H9 (cell line): ENCODE measurements at regions not wholly inside any gene's neighbourhood (a gene's known extent, or its start where the extent isn't known, plus 50 kb on each side); places are given as distances from the start of the nearest gene placed in this dataset.

Experiments
- DNase-seq: peaks from one replicate; pipeline ENCODE4 v3.0.0-alpha.2; 2017
- H2AFZ ChIP-seq: one replicate; pipeline ENCODE4 v1.6.1; 2013; ENCODE audit warnings: mild to moderate bottlenecking, low read length, control low read depth, moderate library complexity
- H2AK5ac ChIP-seq: 2 replicates; pipeline ENCODE4 v1.6.1; 2013; ENCODE audit warnings: low read length, control low read depth, mixed read lengths; ENCODE audit not compliant: insufficient read length
- H2BK120ac ChIP-seq: one replicate; pipeline ENCODE4 v1.6.1; 2013; ENCODE audit warnings: low read depth, mild to moderate bottlenecking, low read length, control low read depth, inconsistent platforms; ENCODE audit not compliant: poor library complexity, severe bottlenecking
- H2BK12ac ChIP-seq: 2 replicates; pipeline ENCODE4 v1.6.1; 2013; ENCODE audit warnings: low read length, control low read depth, mixed read lengths, low read depth; ENCODE audit not compliant: insufficient read length
- H2BK15ac ChIP-seq: 2 replicates; pipeline ENCODE4 v1.6.1; 2013; ENCODE audit warnings: low read depth, low read length, control low read depth
- H2BK20ac ChIP-seq: one replicate; pipeline ENCODE4 v1.6.1; 2013; ENCODE audit warnings: low read depth, mild to moderate bottlenecking, low read length, control low read depth, inconsistent platforms; ENCODE audit not compliant: poor library complexity, severe bottlenecking
- H2BK5ac ChIP-seq: 2 replicates; pipeline ENCODE4 v1.6.1; 2013; ENCODE audit warnings: low read length, control low read depth, mixed read lengths; ENCODE audit not compliant: insufficient read length
- H3K14ac ChIP-seq: 2 replicates; pipeline ENCODE4 v1.6.1; 2013; ENCODE audit warnings: low read length, control low read depth; ENCODE audit not compliant: insufficient read depth
- H3K18ac ChIP-seq: 2 replicates; pipeline ENCODE4 v1.6.1; 2013; ENCODE audit warnings: low read depth, mild to moderate bottlenecking, mixed read lengths, low read length, control low read depth; ENCODE audit not compliant: insufficient read length
- H3K23ac ChIP-seq: 2 replicates; pipeline ENCODE4 v1.6.1; 2013; ENCODE audit warnings: low read length, control low read depth, mixed read lengths, low read depth; ENCODE audit not compliant: insufficient read length
- H3K23me2 ChIP-seq: 2 replicates; pipeline ENCODE4 v1.6.1; 2013; ENCODE audit warnings: low read depth, mild to moderate bottlenecking, mixed read lengths, low read length, control low read depth; ENCODE audit not compliant: insufficient read length, poor library complexity, severe bottlenecking
- H3K27ac ChIP-seq: 2 replicates; pipeline ENCODE4 v1.5.1; 2013; ENCODE audit warnings: low read length, control low read depth, mixed read lengths, low read depth; ENCODE audit not compliant: insufficient read length
- H3K27me3 ChIP-seq: 2 replicates; pipeline ENCODE4 v1.6.1; 2013; ENCODE audit warnings: low read length, control low read depth, inconsistent platforms; ENCODE audit not compliant: insufficient read depth
- H3K4ac ChIP-seq: 2 replicates; pipeline ENCODE4 v1.6.1; 2013; ENCODE audit warnings: low read depth, mild to moderate bottlenecking, control low read depth, inconsistent platforms, low read length, moderate library complexity
- H3K4me1 ChIP-seq: 2 replicates; pipeline ENCODE4 v1.6.1; 2013; ENCODE audit warnings: low read length, control low read depth, inconsistent platforms; ENCODE audit not compliant: insufficient read depth
- H3K4me2 ChIP-seq: 2 replicates; pipeline ENCODE4 v1.6.1; 2013; ENCODE audit warnings: low read length, control low read depth, mixed read lengths; ENCODE audit not compliant: insufficient read length, insufficient read depth
- H3K56ac ChIP-seq: 2 replicates; pipeline ENCODE4 v1.6.1; 2013; ENCODE audit warnings: low read depth, mild to moderate bottlenecking, mixed read lengths, low read length, control low read depth; ENCODE audit not compliant: insufficient read length
- H3K79me1 ChIP-seq: 2 replicates; pipeline ENCODE4 v1.6.1; 2013; ENCODE audit warnings: low read depth, mild to moderate bottlenecking, moderate library complexity, low read length, control low read depth, inconsistent platforms; ENCODE audit not compliant: insufficient read depth, poor library complexity, severe bottlenecking
- H3K79me2 ChIP-seq: 2 replicates; pipeline ENCODE4 v1.6.1; 2013; ENCODE audit warnings: low read length, control low read depth, inconsistent platforms; ENCODE audit not compliant: insufficient read depth
- H3K9ac ChIP-seq: 2 replicates; pipeline ENCODE4 v1.6.1; 2013; ENCODE audit warnings: low read length, control low read depth, mixed read lengths; ENCODE audit not compliant: insufficient read length; ENCODE audit errors: extremely low read depth
- H3K9me3 ChIP-seq: one replicate; pipeline ENCODE4 v1.6.1; 2013; ENCODE audit warnings: low read depth, low read length, inconsistent platforms; ENCODE audit not compliant: control insufficient read depth
- H3T11ph ChIP-seq: one replicate; pipeline ENCODE4 v1.6.1; 2013; ENCODE audit warnings: mild to moderate bottlenecking, low read length, control low read depth, inconsistent platforms
- H4K20me1 ChIP-seq: one replicate; pipeline ENCODE4 v1.6.1; 2013; ENCODE audit not compliant: control insufficient read depth, insufficient read length, insufficient read depth
- H4K5ac ChIP-seq: 2 replicates; pipeline ENCODE4 v1.6.1; 2013; ENCODE audit warnings: low read depth, mild to moderate bottlenecking, mixed read lengths, low read length, control low read depth; ENCODE audit not compliant: insufficient read length
- H4K8ac ChIP-seq: replicated peaks from 2 replicates; pipeline ENCODE4 v1.6.1; 2013; ENCODE audit warnings: low read length, control low read depth, mixed read lengths, low read depth; ENCODE audit not compliant: insufficient read length
- H4K91ac ChIP-seq: 2 replicates; pipeline ENCODE4 v1.6.1; 2013; ENCODE audit warnings: low read depth, mild to moderate bottlenecking, moderate library complexity, mixed read lengths, low read length, control low read depth; ENCODE audit not compliant: insufficient read length
- H3K27ac Mint-ChIP-seq, 3 experiments: 2 replicates in 2 of 3; 3 replicates in 1 of 3; pipeline ENCODE4 v1.8.0; 2020 to 2021; ENCODE audit warnings: mixed read lengths in 3 of 3, mild to moderate bottlenecking in 1 of 3, moderate library complexity in 1 of 3
- H3K27me3 Mint-ChIP-seq: 2 replicates; pipeline ENCODE4 v1.8.0; 2021; ENCODE audit warnings: low read depth, mild to moderate bottlenecking, moderate library complexity, mixed read lengths
- H3K36me3 Mint-ChIP-seq, 3 experiments: 2 replicates in 2 of 3; 3 replicates in 1 of 3; pipeline ENCODE4 v1.8.0; 2020 to 2021; ENCODE audit warnings: low read depth in 3 of 3, mixed read lengths in 3 of 3; ENCODE audit not compliant: insufficient read depth in 1 of 3
- H3K4me1 Mint-ChIP-seq, 2 experiments: 2 replicates each; pipeline ENCODE4 v1.8.0; 2020; ENCODE audit warnings: mixed read lengths in 2 of 2
- H3K4me3 Mint-ChIP-seq, 2 experiments: 2 replicates in 1 of 2; 3 replicates in 1 of 2; pipeline ENCODE4 v1.8.0; 2020 to 2021; ENCODE audit warnings: mild to moderate bottlenecking in 2 of 2, mixed read lengths in 2 of 2, moderate library complexity in 1 of 2
- H3K9me3 Mint-ChIP-seq, 2 experiments: 2 replicates in 1 of 2; 3 replicates in 1 of 2; pipeline ENCODE4 v1.8.0; 2020; ENCODE audit warnings: mild to moderate bottlenecking in 2 of 2, mixed read lengths in 2 of 2, moderate library complexity in 1 of 2
- CTCF ChIP-seq: fragments of 200-600 bp; sonication (generic); conservative IDR thresholded peaks from 3 replicates; pipeline ENCODE4 v1.8.0; 2021; ENCODE audit warnings: antibody characterized with exemption, mild to moderate bottlenecking
- WGBS: extraction: QIAGEN DNeasy Blood & Tissue Kit; methylation state at CpG from one replicate; pipeline ENCODE4 v1.1.7; 2013; ENCODE audit warnings: missing lambda C conversion rate, low lambda C conversion rate, mixed read lengths; ENCODE audit not compliant: insufficient read length; ENCODE audit errors: extremely low coverage; 5-methylcytosine and 5-hydroxymethylcytosine counted together

GRCh38 chr5:50320131-50320749 lies 120.8 kb downstream of the EMB start:
- H2BK120ac ChIP-seq = no peak overlapping the region

More at GRCh38 chr5:50320131-50320749, 120.8 kb downstream of the EMB start:
- Histone ChIP-seq H2BK15ac (no peak overlapping the region), H2AK5ac (no peak overlapping the region), H2AFZ (no peak overlapping the region), H3K27me3 (no peaks in the 10 kb centered on the region), H3K18ac (no peak overlapping the region), H3K23me2 (no peaks in the 10 kb centered on the region), H3K23ac (no peak overlapping the region), H3K56ac (no peak overlapping the region), H3T11ph (no peak overlapping the region), H3K14ac (no peak overlapping the region), H3K79me2 (no peaks in the 10 kb centered on the region), H4K91ac (no peak overlapping the region), H4K20me1 (no peaks in the 10 kb centered on the region), H2BK20ac (no peak overlapping the region), H3K79me1 (no peaks in the 10 kb centered on the region), H3K4me2 (no peak overlapping the region), H3K4ac (no peak overlapping the region), H4K5ac (no peak overlapping the region), H2BK5ac (no peak overlapping the region), H3K27ac (no peak overlapping the region), H2BK12ac (no peak overlapping the region), H3K9me3 (peaks cover 58% of the 10 kb centered on the region), H4K8ac (no peak overlapping the region), H3K9ac (no peak overlapping the region), H3K4me1 (no peaks in the 10 kb centered on the region)
- Mint-ChIP-seq H3K9me3 (peaks cover 78 to 86% of the 10 kb centered on the region in 2 experiments), H3K27ac (no peak overlapping the region), H3K4me3 (no peak overlapping the region), H3K27me3 (no peaks in the 10 kb centered on the region; the same call in 1 of the 2 replicates), H3K4me1 (no peaks in the 10 kb centered on the region), H3K36me3 (peaks cover 2 to 12% (median 4%) of the 10 kb centered on the region in 3 experiments; a peak in 6 of 7 replicates)
- no peak for DNase-seq
- WGBS = no CpG with 5 or more reads among the region's 1 CpG
- TF ChIP-seq CTCF = no peak
